ENCODE measurements at regions not wholly inside any gene's neighbourhood (a gene's known extent, or its start where the extent isn't known, plus 50 kb on each side); places are given as distances from the start of the nearest gene placed in this dataset.

- Histone ChIP-seq H3K27ac (no peak overlapping the region), H3K9me3 (no peaks in the 10 kb centered on the region), H3K36me3 (no peaks in the 10 kb centered on the region), H3K4me3 (no peak overlapping the region), H3K27me3 (peaks cover 0 to 33% (median 0%) of the 10 kb centered on the region in 3 donors), H3K4me1 (no peaks in the 10 kb centered on the region)
- DNase-seq, result no peak
- 78 to 83% methylated on average over 1 of the region's 1 CpG for WGBS, 2 donors
- TF ChIP-seq EP300 (IDR thresholded peaks at IDR 0.05) (no peak), POLR2A (IDR thresholded peaks at IDR 0.05) (no peak), CTCF (IDR thresholded peaks at IDR 0.05) (no peak), POLR2AphosphoS5 (IDR thresholded peaks at IDR 0.05) (no peak)
- intact Hi-C loops (cut with DNase I), result no loop called here
Measured at GRCh38 chr10:8297959-8298358, 243.5 kb downstream of the GATA3 start.

- Histone ChIP-seq H3K9me3 (no peaks in the 10 kb centered on the region), H3K27me3 (peaks cover 0 to 33% (median 0%) of the 10 kb centered on the region in 3 donors), H3K4me1 (no peaks in the 10 kb centered on the region), H3K4me3 (no peak overlapping the region), H3K36me3 (no peaks in the 10 kb centered on the region), H3K27ac (no peak overlapping the region)
- no peak for TF ChIP-seq POLR2AphosphoS5 (IDR thresholded peaks at IDR 0.05)
- no peak for TF ChIP-seq CTCF (IDR thresholded peaks at IDR 0.05)
- TF ChIP-seq EP300 (IDR thresholded peaks at IDR 0.05), result no peak
- WGBS, 2 donors, result 51 to 62% methylated on average over 16 of the region's 16 CpGs
- intact Hi-C loops (cut with DNase I), result no loop called here
- no peak for DNase-seq
Measured at GRCh38 chr10:8298896-8299570, 244.5 kb downstream of the GATA3 start.

- peaks cover 0 to 33% (median 0%) of the 10 kb centered on the region in 3 donors for H3K27me3 ChIP-seq
- H3K4me1 ChIP-seq, result no peaks in the 10 kb centered on the region
- WGBS, 2 donors, result 75 to 78% methylated on average over 5 of the region's 5 CpGs
Measured at GRCh38 chr10:8300925-8301324, 246.4 kb downstream of the GATA3 start.

GRCh38 chr10:8301333-8301732 lies 246.8 kb downstream of the GATA3 start:
- no peaks in the 10 kb centered on the region for H3K9me3 ChIP-seq
- TF ChIP-seq EP300 (IDR thresholded peaks at IDR 0.05), result no peak
- TF ChIP-seq POLR2A (IDR thresholded peaks at IDR 0.05), result no peak
- no peak for TF ChIP-seq CTCF (IDR thresholded peaks at IDR 0.05)
- no peak for TF ChIP-seq POLR2AphosphoS5 (IDR thresholded peaks at IDR 0.05)
- H3K4me1 ChIP-seq, result no peaks in the 10 kb centered on the region
- no peak for DNase-seq
- H3K27me3 ChIP-seq, result peaks cover 0 to 29% (median 0%) of the 10 kb centered on the region in 3 donors
- H3K36me3 ChIP-seq, result no peaks in the 10 kb centered on the region
- H3K27ac ChIP-seq, result no peak overlapping the region
- intact Hi-C loops (cut with DNase I), result no loop called here
- H3K4me3 ChIP-seq, result no peak overlapping the region
- WGBS, 2 donors, result 32 to 67% methylated on average over 2 of the region's 2 CpGs

More at GRCh38 chr10:8300925-8301324, 246.4 kb downstream of the GATA3 start:
- no peak overlapping the region for H3K27ac ChIP-seq
- intact Hi-C loops (cut with DNase I), result no loop called here
- no peak for DNase-seq
- TF ChIP-seq POLR2AphosphoS5 (IDR thresholded peaks at IDR 0.05), result no peak
- H3K9me3 ChIP-seq, result no peaks in the 10 kb centered on the region
- H3K4me3 ChIP-seq, result no peak overlapping the region
- no peaks in the 10 kb centered on the region for H3K36me3 ChIP-seq

- 84 to 88% methylated on average over 4 of the region's 4 CpGs for WGBS, 2 donors
- H3K4me3 ChIP-seq, result no peak overlapping the region
- H3K36me3 ChIP-seq, result no peaks in the 10 kb centered on the region
- H3K4me1 ChIP-seq, result no peaks in the 10 kb centered on the region
- intact Hi-C loops (cut with DNase I), result no loop called here
- DNase-seq, result no peak
- H3K27me3 ChIP-seq, result peaks cover 0 to 26% (median 0%) of the 10 kb centered on the region in 3 donors
- H3K27ac ChIP-seq, result no peak overlapping the region
- TF ChIP-seq CTCF (IDR thresholded peaks at IDR 0.05) (no peak), POLR2AphosphoS5 (IDR thresholded peaks at IDR 0.05) (no peak), POLR2A (IDR thresholded peaks at IDR 0.05) (no peak), EP300 (IDR thresholded peaks at IDR 0.05) (no peak)
- no peaks in the 10 kb centered on the region for H3K9me3 ChIP-seq
Measured at GRCh38 chr10:8301831-8302230, 247.3 kb downstream of the GATA3 start.
